Hepatocyte (in vitro differentiated cells): ENCODE measurements at regions not wholly inside any gene's neighbourhood (a gene's known extent, or its start where the extent isn't known, plus 50 kb on each side); places are given as distances from the start of the nearest gene placed in this dataset.

ENCODE experiments used
- DNase-seq: peaks from one replicate; pipeline ENCODE4 v3.0.0-alpha.2; 2016; ENCODE audit warnings: low spot score
- H2AFZ ChIP-seq: fragments of 200-600 bp; sonication (generic); 2 replicates; pipeline ENCODE4 v1.6.0; 2016; ENCODE audit warnings: antibody characterized with exemption, mild to moderate bottlenecking
- H3K27ac ChIP-seq: fragments of 200-600 bp; sonication (generic); 2 replicates; pipeline ENCODE4 v1.5.1; 2016; ENCODE audit warnings: mild to moderate bottlenecking
- H3K27me3 ChIP-seq: fragments of 200-600 bp; sonication (generic); 2 replicates; pipeline ENCODE4 v1.6.1; 2016
- H3K36me3 ChIP-seq: fragments of 200-600 bp; sonication (generic); replicated peaks from 2 replicates; pipeline ENCODE4 v1.5.1; 2016; ENCODE audit warnings: low read depth; ENCODE audit not compliant: insufficient read depth
- H3K4me1 ChIP-seq: fragments of 200-600 bp; sonication (generic); 2 replicates; pipeline ENCODE4 v1.5.1; 2016; ENCODE audit warnings: mild to moderate bottlenecking, moderate library complexity; ENCODE audit not compliant: insufficient read depth
- H3K4me2 ChIP-seq: fragments of 200-600 bp; sonication (generic); 2 replicates; pipeline ENCODE4 v1.6.0; 2016
- H3K4me3 ChIP-seq: fragments of 200-600 bp; sonication (generic); 2 replicates; pipeline ENCODE4 v1.5.1; 2016; ENCODE audit warnings: mild to moderate bottlenecking
- H3K79me2 ChIP-seq: fragments of 200-600 bp; sonication (generic); 2 replicates; pipeline ENCODE4 v1.6.0; 2017; ENCODE audit warnings: mild to moderate bottlenecking
- H3K9me2 ChIP-seq: fragments of 200-600 bp; sonication (generic); replicated peaks from 2 replicates; pipeline ENCODE4 v1.6.0; 2017; ENCODE audit warnings: mild to moderate bottlenecking; ENCODE audit not compliant: insufficient read depth
- H3K9me3 ChIP-seq: fragments of 200-600 bp; sonication (generic); 2 replicates; pipeline ENCODE4 v1.5.1; 2016; ENCODE audit warnings: low read depth, mild to moderate bottlenecking
- H4K20me1 ChIP-seq: fragments of 200-600 bp; sonication (generic); 2 replicates; pipeline ENCODE4 v1.6.0; 2016; ENCODE audit warnings: mild to moderate bottlenecking; ENCODE audit not compliant: insufficient read depth, poor library complexity, severe bottlenecking
- CTCF ChIP-seq: fragments of 200-600 bp; sonication (generic); IDR thresholded peaks from 2 replicates; pipeline ENCODE4 v1.5.1; 2016; ENCODE audit warnings: antibody characterized with exemption, mild to moderate bottlenecking; ENCODE audit not compliant: poor library complexity
- EZH2 ChIP-seq: fragments of 200-600 bp; sonication (generic); IDR thresholded peaks from 2 replicates; pipeline ENCODE4 v1.6.1; 2016; ENCODE audit warnings: antibody characterized with exemption, mild to moderate bottlenecking, borderline replicate concordance
- EZH2phosphoT487 ChIP-seq: fragments of 200-600 bp; sonication (generic); IDR thresholded peaks from one replicate; pipeline ENCODE4 v1.6.1; 2018; ENCODE audit warnings: antibody characterized with exemption, mild to moderate bottlenecking, low read depth, moderate library complexity; ENCODE audit not compliant: unreplicated experiment, severe bottlenecking
- WGBS: methylation state at CpG from one replicate; pipeline ENCODE4 v1.1.6; 2016; ENCODE audit warnings: low lambda C conversion rate; ENCODE audit errors: missing lambda C conversion rate; 5-methylcytosine and 5-hydroxymethylcytosine counted together

- no peak for DNase-seq
- no peaks in the 10 kb centered on the region for H3K36me3 ChIP-seq
- H4K20me1 ChIP-seq, result no peaks in the 10 kb centered on the region
- no peaks in the 10 kb centered on the region for H3K4me1 ChIP-seq
- H3K4me3 ChIP-seq, result no peak overlapping the region
- 84% methylated on average over 1 of the region's 1 CpG for WGBS
- H3K9me2 ChIP-seq, result no peaks in the 10 kb centered on the region
- no peak overlapping the region for H3K27ac ChIP-seq
- H3K9me3 ChIP-seq, result no peaks in the 10 kb centered on the region
- no peaks in the 10 kb centered on the region for H3K79me2 ChIP-seq
- no peaks in the 10 kb centered on the region for H3K27me3 ChIP-seq
- H2AFZ ChIP-seq, result no peak overlapping the region
- no peak overlapping the region for H3K4me2 ChIP-seq
- no peak for TF ChIP-seq EZH2phosphoT487
- TF ChIP-seq EZH2, result no peak
- TF ChIP-seq CTCF, result no peak
Measured at GRCh38 chr5:2326601-2327000, 424.9 kb downstream of the IRX2 start.

- H3K79me2 ChIP-seq, result no peaks in the 10 kb centered on the region
- no peak overlapping the region for H3K4me3 ChIP-seq
- H3K4me1 ChIP-seq, result no peaks in the 10 kb centered on the region
- H3K4me2 ChIP-seq, result no peak overlapping the region
- no peaks in the 10 kb centered on the region for H3K9me3 ChIP-seq
- DNase-seq, result no peak
- H3K27ac ChIP-seq, result no peak overlapping the region
- no peaks in the 10 kb centered on the region for H4K20me1 ChIP-seq
- over 99% methylated on average over 11 of the region's 11 CpGs for WGBS
- TF ChIP-seq EZH2phosphoT487, result no peak
- TF ChIP-seq EZH2, result no peak
- TF ChIP-seq CTCF, result no peak
- H3K9me2 ChIP-seq, result no peaks in the 10 kb centered on the region
- no peaks in the 10 kb centered on the region for H3K27me3 ChIP-seq
- no peak overlapping the region for H2AFZ ChIP-seq
- no peaks in the 10 kb centered on the region for H3K36me3 ChIP-seq
Measured at GRCh38 chr5:2324788-2325187, 426.7 kb downstream of the IRX2 start.

- H2AFZ ChIP-seq, result no peak overlapping the region
- no peaks in the 10 kb centered on the region for H3K79me2 ChIP-seq
- H3K27ac ChIP-seq, result no peak overlapping the region
- H3K4me3 ChIP-seq, result no peak overlapping the region
- H3K27me3 ChIP-seq, result no peaks in the 10 kb centered on the region
- H3K36me3 ChIP-seq, result no peaks in the 10 kb centered on the region
- no peaks in the 10 kb centered on the region for H3K4me1 ChIP-seq
- TF ChIP-seq EZH2phosphoT487, result no peak
- no peak for TF ChIP-seq EZH2
- TF ChIP-seq CTCF, result no peak
- no peaks in the 10 kb centered on the region for H4K20me1 ChIP-seq
- H3K9me2 ChIP-seq, result no peaks in the 10 kb centered on the region
- H3K9me3 ChIP-seq, result no peaks in the 10 kb centered on the region
- 88% methylated on average over 7 of the region's 7 CpGs for WGBS
- no peak for DNase-seq
- no peak overlapping the region for H3K4me2 ChIP-seq
Measured at GRCh38 chr5:2320611-2321010, 430.9 kb downstream of the IRX2 start.

GRCh38 chr5:2317540-2317939 is 433.9 kb downstream of the IRX2 start:
- Histone ChIP-seq H3K27ac (no peak overlapping the region), H3K9me2 (no peaks in the 10 kb centered on the region), H3K79me2 (no peaks in the 10 kb centered on the region), H3K4me2 (no peak overlapping the region), H2AFZ (no peak overlapping the region), H3K36me3 (no peaks in the 10 kb centered on the region), H3K4me1 (no peaks in the 10 kb centered on the region), H4K20me1 (no peaks in the 10 kb centered on the region), H3K4me3 (no peak overlapping the region), H3K27me3 (no peaks in the 10 kb centered on the region), H3K9me3 (no peaks in the 10 kb centered on the region)
- TF ChIP-seq EZH2 (no peak), CTCF (no peak), EZH2phosphoT487 (no peak)
- no peak for DNase-seq
- WGBS, result 78% methylated on average over 2 of the region's 2 CpGs
